ENCODE measurements at regions not wholly inside any gene's neighbourhood (a gene's known extent, or its start where the extent isn't known, plus 50 kb on each side); places are given as distances from the start of the nearest gene placed in this dataset.

DNA sequence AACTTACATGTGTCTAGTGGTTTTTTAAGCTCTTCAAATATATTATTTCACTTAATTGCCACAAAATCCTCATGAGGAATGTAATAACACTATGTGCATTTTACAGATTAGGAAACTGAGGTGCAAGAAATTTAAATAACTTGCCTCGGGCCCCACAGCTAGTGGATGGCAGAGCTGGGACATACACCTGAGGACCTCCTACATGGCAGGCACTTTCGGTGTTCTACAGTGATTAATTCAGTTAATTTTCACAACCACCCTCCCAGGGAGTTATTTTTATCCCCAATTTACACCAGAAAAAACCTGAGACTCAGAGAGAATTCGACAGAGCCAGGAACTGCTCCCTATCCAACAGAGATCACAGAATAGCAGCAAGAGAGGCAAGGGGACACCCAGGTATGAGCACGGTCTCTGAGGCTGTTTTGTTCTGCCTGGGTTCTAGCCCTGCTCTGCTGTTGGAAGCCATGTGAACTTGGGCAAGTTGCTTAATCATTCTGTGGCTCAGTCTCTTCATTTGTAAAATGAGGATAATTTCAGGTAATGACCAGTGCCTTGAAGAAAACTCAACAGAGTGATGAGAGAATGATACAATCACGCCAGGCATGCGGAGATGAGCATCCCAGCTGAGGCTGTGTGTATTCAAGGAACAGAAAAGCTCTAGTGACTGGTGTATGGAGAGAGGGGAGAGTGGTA, 82.3 kb downstream of the MYCN start:
- H3K9me3 ChIP-seq, result no peaks in the 10 kb centered on the region
- no peak overlapping the region for H3K4me3 ChIP-seq
- TF ChIP-seq, protein P1, sequence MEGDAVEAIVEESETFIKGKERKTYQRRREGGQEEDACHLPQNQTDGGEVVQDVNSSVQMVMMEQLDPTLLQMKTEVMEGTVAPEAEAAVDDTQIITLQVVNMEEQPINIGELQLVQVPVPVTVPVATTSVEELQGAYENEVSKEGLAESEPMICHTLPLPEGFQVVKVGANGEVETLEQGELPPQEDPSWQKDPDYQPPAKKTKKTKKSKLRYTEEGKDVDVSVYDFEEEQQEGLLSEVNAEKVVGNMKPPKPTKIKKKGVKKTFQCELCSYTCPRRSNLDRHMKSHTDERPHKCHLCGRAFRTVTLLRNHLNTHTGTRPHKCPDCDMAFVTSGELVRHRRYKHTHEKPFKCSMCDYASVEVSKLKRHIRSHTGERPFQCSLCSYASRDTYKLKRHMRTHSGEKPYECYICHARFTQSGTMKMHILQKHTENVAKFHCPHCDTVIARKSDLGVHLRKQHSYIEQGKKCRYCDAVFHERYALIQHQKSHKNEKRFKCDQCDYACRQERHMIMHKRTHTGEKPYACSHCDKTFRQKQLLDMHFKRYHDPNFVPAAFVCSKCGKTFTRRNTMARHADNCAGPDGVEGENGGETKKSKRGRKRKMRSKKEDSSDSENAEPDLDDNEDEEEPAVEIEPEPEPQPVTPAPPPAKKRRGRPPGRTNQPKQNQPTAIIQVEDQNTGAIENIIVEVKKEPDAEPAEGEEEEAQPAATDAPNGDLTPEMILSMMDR (IDR thresholded peaks at IDR 0.05), result no peak
- H3K27me3 ChIP-seq, result no peaks in the 10 kb centered on the region
- no peaks in the 10 kb centered on the region for H3K36me3 ChIP-seq
- no peaks in the 10 kb centered on the region for H3K4me1 ChIP-seq
- no peak for DNase-seq (ENCODE audit: low spot score)
- no peak overlapping the region for H3K27ac ChIP-seq

DNA sequence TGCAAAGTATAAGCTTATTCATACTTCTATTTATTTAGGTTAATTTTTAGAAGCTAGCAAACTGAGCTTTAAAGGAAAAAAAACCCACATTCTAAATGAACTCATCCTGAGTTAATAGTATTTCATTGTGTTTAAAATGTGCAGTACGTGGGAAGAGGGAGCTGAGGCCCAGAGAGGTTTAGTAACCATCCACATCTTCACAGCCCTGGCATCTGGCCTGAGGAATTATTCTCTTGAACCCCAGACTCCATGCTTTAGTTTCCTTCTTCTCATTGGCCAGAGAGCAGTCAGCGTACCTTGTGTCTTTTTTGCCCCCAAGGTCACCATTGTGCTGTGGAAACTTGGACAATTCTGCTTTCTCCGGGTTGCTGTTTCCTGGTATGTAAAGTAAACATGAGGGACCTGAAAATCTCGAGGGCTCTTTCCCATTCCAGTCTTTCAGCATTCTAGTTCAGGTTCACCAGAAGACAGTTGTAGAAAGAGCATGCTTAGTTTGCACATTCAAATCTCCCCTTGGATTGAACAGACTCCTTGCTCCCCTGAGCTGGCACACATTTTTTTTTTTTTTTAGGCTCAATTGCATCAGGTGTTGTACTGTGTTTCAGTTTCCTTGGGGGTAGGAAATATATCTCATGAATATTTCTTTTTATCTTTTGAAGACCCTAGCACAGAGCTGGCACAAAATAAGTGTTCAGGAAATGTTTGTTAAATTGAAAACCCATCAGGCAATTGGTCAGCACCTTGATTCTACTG, 81.4 kb downstream of the MYCN start:
- Histone ChIP-seq H3K4me1 (no peaks in the 10 kb centered on the region), H3K27me3 (no peaks in the 10 kb centered on the region), H3K27ac (no peak overlapping the region), H3K4me3 (no peak overlapping the region), H3K36me3 (no peaks in the 10 kb centered on the region), H3K9me3 (no peaks in the 10 kb centered on the region)
- TF ChIP-seq, protein P1 (IDR thresholded peaks at IDR 0.05), result no peak
- no peak for DNase-seq (ENCODE audit: low spot score)

DNA sequence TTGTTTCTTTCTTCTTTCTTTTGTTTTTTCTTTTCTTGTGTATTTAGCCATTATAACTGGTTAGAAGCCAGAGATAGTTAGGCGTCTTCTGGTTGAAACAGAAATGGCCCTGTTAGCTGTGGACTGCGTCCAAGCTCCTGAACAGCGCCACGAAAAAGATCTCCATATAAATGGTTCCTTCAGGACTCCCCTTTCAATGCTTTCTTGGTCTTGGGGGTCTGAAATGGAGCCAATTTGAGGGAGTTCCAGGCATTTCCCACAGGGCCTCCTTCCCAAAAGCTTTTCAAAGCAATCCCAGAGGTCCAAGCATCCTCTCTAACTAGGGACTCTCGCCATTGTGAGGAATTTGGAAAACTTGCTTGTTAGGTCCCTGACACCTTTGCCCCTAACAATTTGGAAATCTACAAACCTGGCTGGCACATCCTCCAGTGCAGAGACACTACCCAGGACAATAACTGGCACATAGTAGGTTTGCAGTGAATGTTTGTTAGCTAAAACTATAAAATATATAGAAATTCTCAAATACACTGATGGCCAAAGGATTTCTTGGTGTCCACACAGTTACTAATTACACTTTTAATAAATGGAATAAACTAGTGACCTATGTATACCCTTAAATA, 80.1 kb downstream of the MYCN start:
- no peaks in the 10 kb centered on the region for H3K4me1 ChIP-seq
- no peaks in the 10 kb centered on the region for H3K36me3 ChIP-seq
- H3K9me3 ChIP-seq, result no peaks in the 10 kb centered on the region
- H3K27ac ChIP-seq, result no peak overlapping the region
- TF ChIP-seq, protein P1 (IDR thresholded peaks at IDR 0.05), result no peak
- no peak overlapping the region for H3K4me3 ChIP-seq
- H3K27me3 ChIP-seq, result no peaks in the 10 kb centered on the region
- no peak for DNase-seq (ENCODE audit: low spot score)

DNA sequence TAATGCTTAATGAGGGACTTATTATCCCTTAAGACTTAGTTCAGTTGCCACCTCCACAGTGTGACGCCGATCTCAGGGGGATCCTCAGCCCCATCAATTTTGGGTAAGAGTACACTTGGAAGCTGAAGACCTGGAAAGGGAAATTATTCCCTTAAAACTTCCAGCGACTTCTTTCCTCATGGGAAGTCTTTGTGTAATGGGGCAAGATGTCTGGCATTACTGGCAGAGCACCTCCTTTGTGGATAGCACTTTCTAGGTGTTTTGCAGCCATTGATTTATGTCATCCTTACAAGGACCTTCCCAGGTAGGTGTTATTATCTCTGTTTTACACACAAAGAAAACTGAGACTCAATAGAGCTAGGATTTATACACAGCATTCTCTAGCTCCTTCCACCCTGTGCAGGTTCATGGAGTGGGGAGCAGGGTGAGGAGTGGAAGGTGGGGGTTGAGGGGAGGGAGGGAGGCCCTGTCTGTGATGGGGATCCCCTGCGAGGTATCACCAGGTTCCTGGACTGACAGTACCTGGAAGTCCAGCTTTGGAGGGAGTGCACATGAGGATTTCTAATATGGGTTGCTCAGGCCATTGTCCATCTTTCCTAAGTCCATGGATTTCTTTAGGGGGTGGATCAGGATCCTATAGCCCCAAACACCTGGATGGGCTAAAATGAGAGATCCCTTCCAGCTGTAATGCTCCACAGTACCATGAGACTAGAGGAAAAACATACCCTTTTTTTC, 79.4 kb downstream of the MYCN start:
- TF ChIP-seq, protein P1 (IDR thresholded peaks at IDR 0.05), result no peak
- DNase-seq (ENCODE audit: low spot score), result no peak
- Histone ChIP-seq H3K4me3 (no peak overlapping the region), H3K9me3 (no peaks in the 10 kb centered on the region), H3K4me1 (no peaks in the 10 kb centered on the region), H3K27ac (no peak overlapping the region), H3K27me3 (no peaks in the 10 kb centered on the region), H3K36me3 (no peaks in the 10 kb centered on the region)

DNA sequence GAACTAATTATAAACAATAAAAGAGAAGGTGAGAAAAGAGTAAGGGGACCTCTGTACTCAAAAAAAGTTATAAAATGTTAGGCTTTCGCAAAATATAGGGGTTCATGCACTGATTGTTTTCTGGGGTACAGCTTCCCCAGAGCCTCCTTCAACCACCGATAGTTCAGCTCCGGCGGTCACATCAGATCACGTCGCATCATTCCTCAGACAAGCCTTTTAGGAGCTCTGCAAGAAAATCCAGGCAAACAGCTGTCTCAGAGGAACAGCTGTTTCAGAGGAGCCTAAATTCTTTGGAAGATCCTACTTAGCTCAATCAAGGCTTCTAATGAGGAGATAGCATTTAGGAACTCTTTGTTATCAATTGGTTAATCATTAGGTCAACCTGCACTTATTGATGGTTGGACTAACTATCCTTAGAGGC, 78.7 kb downstream of the MYCN start:
- Histone ChIP-seq H3K27ac (no peak overlapping the region), H3K9me3 (no peaks in the 10 kb centered on the region), H3K27me3 (no peaks in the 10 kb centered on the region), H3K4me3 (no peak overlapping the region), H3K36me3 (no peaks in the 10 kb centered on the region), H3K4me1 (peaks cover 0 to 2% of the 10 kb centered on the region in 2 donors)
- DNase-seq (ENCODE audit: low spot score), result no peak
- TF ChIP-seq, protein P1 (IDR thresholded peaks at IDR 0.05), result no peak
